HCT116 (cell line): ENCODE measurements at regions not wholly inside any gene's neighbourhood (a gene's known extent, or its start where the extent isn't known, plus 50 kb on each side); places are given as distances from the start of the nearest gene placed in this dataset.

Experiments used
- CTCF ChIP-seq, 3 experiments: fragments of 200-600 bp in 1 of 3; sonication (generic) in 1 of 3; IDR thresholded peaks in 2 of 3; conservative IDR thresholded peaks in 1 of 3; 2 replicates each; pipeline ENCODE4 v1.5.1; 2012 to 2017; ENCODE audit warnings: low read depth in 2 of 3, low read length in 2 of 3, antibody characterized with exemption in 1 of 3, borderline replicate concordance in 1 of 3, control low read depth in 1 of 3, mild to moderate bottlenecking in 1 of 3, mixed read lengths in 1 of 3, mixed run types in 1 of 3, moderate library complexity in 1 of 3; ENCODE audit not compliant: insufficient read depth in 1 of 3
- EZH2 ChIP-seq: fragments of 200-600 bp; sonication (generic); IDR thresholded peaks from 2 replicates; pipeline ENCODE4 v1.6.1; 2017; ENCODE audit warnings: antibody characterized with exemption, mixed run types
- JUND ChIP-seq: IDR thresholded peaks from 2 replicates; pipeline ENCODE4 v1.6.1; 2012
- MAX ChIP-seq: IDR thresholded peaks from 2 replicates; pipeline ENCODE4 v1.6.1; 2012
- POLR2A ChIP-seq: IDR thresholded peaks from 2 replicates; pipeline ENCODE4 v1.7.0; 2011; ENCODE audit warnings: borderline replicate concordance; ENCODE audit not compliant: insufficient read depth, insufficient read length; ENCODE audit errors: extremely low read depth
- POLR2AphosphoS5 ChIP-seq: IDR thresholded peaks from 2 replicates; pipeline ENCODE4 v1.6.1; 2011; ENCODE audit warnings: mild to moderate bottlenecking, low read depth, low read length, moderate library complexity
- RAD21 ChIP-seq: IDR thresholded peaks from 2 replicates; pipeline ENCODE4 v1.6.1; 2012; ENCODE audit warnings: low read depth, mild to moderate bottlenecking
- YY1 ChIP-seq: IDR thresholded peaks from 2 replicates; pipeline ENCODE4 v1.6.1; 2011; ENCODE audit warnings: low read length, low read depth, moderate library complexity, mild to moderate bottlenecking; ENCODE audit not compliant: insufficient replicate concordance; ENCODE audit errors: extremely low read depth
- ZFX ChIP-seq: fragments of 450-650 bp; IDR thresholded peaks from 2 replicates; pipeline ENCODE4 v1.6.1; 2017
- ZNF274 ChIP-seq: fragments of 200-500 bp; sonication (Bioruptor generic); IDR thresholded peaks from 2 replicates; pipeline ENCODE4 v1.6.1; 2014; ENCODE audit warnings: mild to moderate bottlenecking, low read depth, low read length, inconsistent platforms

GRCh38 chr4:78682070-78682469 is 94.1 kb upstream of the BMP2K start:
- TF ChIP-seq POLR2AphosphoS5 (no peak), YY1 (no peak), CTCF (IDR thresholded peaks at IDR 0.05 in 2 of 3, conservative IDR thresholded peaks at IDR 0.05 in 1 of 3; ENCODE audit: borderline replicate concordance in 1 of 3, insufficient read depth in 1 of 3, low read depth in 2 of 3, low read length in 2 of 3) (no peak), JUND (no peak), EZH2 (no peak), RAD21 (no peak), ZNF274 (no peak), MAX (no peak), POLR2A (no peak), ZFX (no peak)
